Mesenchymal stem cell (in vitro differentiated cells and primary cell): ENCODE measurements at regions not wholly inside any gene's neighbourhood (a gene's known extent, or its start where the extent isn't known, plus 50 kb on each side); places are given as distances from the start of the nearest gene placed in this dataset.

ENCODE experiments used
- DNase-seq: peaks from one replicate; pipeline ENCODE4 v3.0.0-alpha.2; 2013
- H2AFZ ChIP-seq: one replicate; pipeline ENCODE4 v1.6.1; 2013; ENCODE audit warnings: low read depth, mild to moderate bottlenecking, control low read depth, inconsistent platforms, low read length, moderate library complexity
- H2AK5ac ChIP-seq: 2 replicates; pipeline ENCODE4 v1.6.1; 2013; ENCODE audit warnings: low read length, moderate library complexity, mild to moderate bottlenecking, inconsistent platforms; ENCODE audit not compliant: severe bottlenecking
- H2BK120ac ChIP-seq: one replicate; pipeline ENCODE4 v1.6.1; 2013; ENCODE audit warnings: low read depth, mild to moderate bottlenecking, inconsistent platforms, low read length, moderate library complexity
- H2BK12ac ChIP-seq, 2 experiments: one replicate each; pipeline ENCODE4 v1.6.1; 2013; ENCODE audit warnings: inconsistent platforms in 2 of 2, low read length in 2 of 2, mild to moderate bottlenecking in 2 of 2, moderate library complexity in 2 of 2, control low read depth in 1 of 2
- H2BK15ac ChIP-seq: one replicate; pipeline ENCODE4 v1.6.1; 2013; ENCODE audit warnings: mild to moderate bottlenecking, low read depth, inconsistent platforms; ENCODE audit not compliant: poor library complexity, severe bottlenecking
- H2BK5ac ChIP-seq: 2 replicates; pipeline ENCODE4 v1.6.1; 2013; ENCODE audit warnings: low read depth, mild to moderate bottlenecking, low read length, control low read depth, inconsistent platforms; ENCODE audit not compliant: poor library complexity, severe bottlenecking
- H3K14ac ChIP-seq, 2 experiments: one replicate each; pipeline ENCODE4 v1.6.1; 2013; ENCODE audit warnings: inconsistent platforms in 2 of 2, low read length in 2 of 2, control low read depth in 1 of 2, mild to moderate bottlenecking in 1 of 2, moderate library complexity in 1 of 2
- H3K18ac ChIP-seq, 2 experiments: one replicate each; pipeline ENCODE4 v1.6.1; 2013; ENCODE audit warnings: inconsistent platforms in 2 of 2, low read length in 2 of 2, control low read depth in 1 of 2, low read depth in 1 of 2, mild to moderate bottlenecking in 1 of 2
- H3K23ac ChIP-seq, 2 experiments: one replicate each; pipeline ENCODE4 v1.6.1; 2013; ENCODE audit warnings: inconsistent platforms in 2 of 2, low read length in 2 of 2, mild to moderate bottlenecking in 2 of 2, moderate library complexity in 2 of 2, control low read depth in 1 of 2
- H3K27ac ChIP-seq: 2 replicates; pipeline ENCODE4 v1.5.1; 2013; ENCODE audit warnings: mild to moderate bottlenecking, moderate library complexity, low read length, control low read depth, inconsistent platforms; ENCODE audit not compliant: poor library complexity, severe bottlenecking
- H3K27me3 ChIP-seq, 2 experiments: 2 replicates each; pipeline versions ENCODE4 v1.6.1 to v1.7.0; 2013; ENCODE audit warnings: low read length in 2 of 2, mild to moderate bottlenecking in 2 of 2, moderate library complexity in 2 of 2, control low read depth in 1 of 2, inconsistent platforms in 1 of 2; ENCODE audit not compliant: control insufficient read depth in 1 of 2, insufficient read depth in 1 of 2
- H3K36me3 ChIP-seq, 2 experiments: 2 replicates each; pipeline versions ENCODE4 v1.6.1 to v1.7.0; 2013; ENCODE audit warnings: low read length in 2 of 2, control low read depth in 1 of 2, inconsistent platforms in 1 of 2, low read depth in 1 of 2, mild to moderate bottlenecking in 1 of 2; ENCODE audit not compliant: insufficient read depth in 2 of 2, control insufficient read depth in 1 of 2
- H3K4ac ChIP-seq, 2 experiments: one replicate each; pipeline ENCODE4 v1.6.1; 2013; ENCODE audit warnings: inconsistent platforms in 2 of 2, low read length in 2 of 2, mild to moderate bottlenecking in 2 of 2, moderate library complexity in 2 of 2, control low read depth in 1 of 2, low read depth in 1 of 2
- H3K4me1 ChIP-seq: 2 replicates; pipeline ENCODE4 v1.6.1; 2013; ENCODE audit warnings: low read depth, low read length, control low read depth; ENCODE audit not compliant: control insufficient read depth, insufficient read depth
- H3K4me2 ChIP-seq: 2 replicates; pipeline ENCODE4 v1.6.1; 2013; ENCODE audit warnings: low read length, mild to moderate bottlenecking, inconsistent platforms; ENCODE audit not compliant: poor library complexity, severe bottlenecking
- H3K4me3 ChIP-seq, 2 experiments: 2 replicates each; pipeline versions ENCODE4 v1.5.1 to v1.7.0; 2013; ENCODE audit warnings: low read length in 2 of 2, mild to moderate bottlenecking in 2 of 2, control low read depth in 1 of 2, low read depth in 1 of 2; ENCODE audit not compliant: insufficient read depth in 1 of 2
- H3K79me1 ChIP-seq: replicated peaks from 2 replicates; pipeline ENCODE4 v1.6.1; 2013; ENCODE audit warnings: mild to moderate bottlenecking, control low read depth, low read length, inconsistent platforms; ENCODE audit not compliant: poor library complexity, severe bottlenecking
- H3K9ac ChIP-seq: 2 replicates; pipeline ENCODE4 v1.7.0; 2013; ENCODE audit warnings: mild to moderate bottlenecking, low read length, moderate library complexity
- H3K9me3 ChIP-seq: 2 replicates; pipeline ENCODE4 v1.7.0; 2013; ENCODE audit warnings: mild to moderate bottlenecking, low read length; ENCODE audit not compliant: control insufficient read depth
- H4K8ac ChIP-seq: one replicate; pipeline ENCODE4 v1.6.1; 2013; ENCODE audit warnings: inconsistent platforms, mild to moderate bottlenecking, low read length, moderate library complexity
- H4K91ac ChIP-seq: one replicate; pipeline ENCODE4 v1.6.1; 2013; ENCODE audit warnings: mild to moderate bottlenecking, low read length, inconsistent platforms
- WGBS: methylation state at CpG from one replicate; pipeline ENCODE4 v1.1.7; 2013; ENCODE audit warnings: mixed read lengths; 5-methylcytosine and 5-hydroxymethylcytosine counted together

DNA sequence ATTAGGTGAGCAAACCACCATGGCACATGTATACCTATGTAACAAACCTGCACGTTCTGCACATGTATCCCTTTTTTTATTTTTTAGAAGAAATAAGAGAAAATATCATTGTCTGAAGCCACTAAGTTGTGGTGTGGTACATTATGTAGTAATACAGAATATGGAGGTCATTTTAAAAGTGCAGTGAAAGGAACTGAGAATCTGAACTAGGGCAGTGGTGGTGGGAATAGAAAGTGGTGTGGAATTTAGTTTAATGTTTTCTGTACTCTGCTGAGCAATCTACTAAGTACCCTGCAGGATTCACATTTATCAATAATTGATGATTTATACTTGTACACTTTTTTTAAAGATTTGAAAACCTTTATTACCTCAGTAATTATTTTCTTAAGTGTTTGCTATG, 283.5 kb downstream of the CHL1 start:
- Histone ChIP-seq H4K8ac (no peak overlapping the region), H3K79me1 (no peaks in the 10 kb centered on the region), H3K4ac (no peak overlapping the region), H3K4me2 (no peak overlapping the region), H3K4me1 (no peaks in the 10 kb centered on the region), H2BK5ac (no peak overlapping the region), H2AFZ (no peak overlapping the region), H2BK120ac (no peak overlapping the region), H3K18ac (no peak overlapping the region), H3K27me3 (no peaks in the 10 kb centered on the region), H3K9me3 (peaks cover 5% of the 10 kb centered on the region), H3K9ac (no peak overlapping the region), H2BK12ac (no peak overlapping the region), H2AK5ac (no peak overlapping the region), H4K91ac (no peak overlapping the region), H3K14ac (no peak overlapping the region), H3K27ac (no peak overlapping the region), H3K36me3 (no peaks in the 10 kb centered on the region), H3K23ac (no peak overlapping the region), H2BK15ac (no peak overlapping the region), H3K4me3 (no peak overlapping the region)
- no CpG with 5 or more reads among the region's 1 CpG for WGBS
- no peak for DNase-seq

DNA sequence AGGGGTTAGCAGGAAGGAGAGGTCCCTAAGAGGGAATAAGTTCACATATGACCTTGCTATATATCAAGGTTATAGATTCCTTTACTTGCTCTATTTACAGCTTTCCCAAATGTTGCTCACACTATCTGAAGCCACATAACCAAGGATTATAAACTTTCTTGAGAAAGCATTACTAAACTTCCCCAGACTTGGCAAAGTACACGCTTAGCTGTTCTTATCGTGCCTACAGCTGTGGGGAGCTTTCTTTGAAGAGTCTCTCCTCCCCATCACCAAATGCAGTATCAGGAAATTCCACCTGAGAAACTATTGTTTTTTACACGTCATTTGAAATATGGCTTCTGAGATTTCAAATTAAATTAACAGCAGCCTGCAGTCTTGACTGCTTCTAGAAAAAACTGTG, 284.5 kb downstream of the CHL1 start:
- no peak overlapping the region for H2BK5ac ChIP-seq
- H3K4ac ChIP-seq = no peak overlapping the region
- H3K36me3 ChIP-seq = no peaks in the 10 kb centered on the region
- no peak overlapping the region for H4K8ac ChIP-seq
- H3K18ac ChIP-seq = no peak overlapping the region
- no peak overlapping the region for H3K4me2 ChIP-seq
- no peak overlapping the region for H2BK12ac ChIP-seq
- 83% methylated on average over 3 of the region's 3 CpGs for WGBS
- no peak overlapping the region for H3K27ac ChIP-seq
- no peak overlapping the region for H2AFZ ChIP-seq
- H3K14ac ChIP-seq = no peak overlapping the region
- H2BK120ac ChIP-seq = no peak overlapping the region
- H2BK15ac ChIP-seq = no peak overlapping the region
- no peak overlapping the region for H3K4me3 ChIP-seq
- no peak for DNase-seq
- H4K91ac ChIP-seq = no peak overlapping the region
- no peaks in the 10 kb centered on the region for H3K4me1 ChIP-seq
- no peaks in the 10 kb centered on the region for H3K27me3 ChIP-seq
- H3K9ac ChIP-seq = no peak overlapping the region
- no peaks in the 10 kb centered on the region for H3K79me1 ChIP-seq
- no peak overlapping the region for H2AK5ac ChIP-seq
- H3K23ac ChIP-seq = no peak overlapping the region
- H3K9me3 ChIP-seq = peaks cover 5% of the 10 kb centered on the region

GRCh38 chr3:481680-482079, 285.1 kb downstream of the CHL1 start:
- Histone ChIP-seq H2BK5ac (no peak overlapping the region), H3K4me1 (no peaks in the 10 kb centered on the region), H3K4ac (no peak overlapping the region), H2AK5ac (no peak overlapping the region), H3K9me3 (peaks cover 5% of the 10 kb centered on the region), H3K4me3 (no peak overlapping the region), H3K9ac (no peak overlapping the region), H2BK15ac (no peak overlapping the region), H4K91ac (no peak overlapping the region), H3K36me3 (no peaks in the 10 kb centered on the region), H4K8ac (no peak overlapping the region), H3K79me1 (no peaks in the 10 kb centered on the region), H3K27ac (no peak overlapping the region), H2AFZ (no peak overlapping the region), H3K4me2 (no peak overlapping the region), H3K27me3 (no peaks in the 10 kb centered on the region), H2BK12ac (no peak overlapping the region), H2BK120ac (no peak overlapping the region), H3K14ac (no peak overlapping the region), H3K18ac (no peak overlapping the region), H3K23ac (no peak overlapping the region)
- WGBS = no CpG with 5 or more reads among the region's 3 CpGs
- DNase-seq = no peak

GRCh38 chr3:482479-482878, 285.9 kb downstream of the CHL1 start:
- Histone ChIP-seq H4K8ac (no peak overlapping the region), H4K91ac (no peak overlapping the region), H3K23ac (no peak overlapping the region), H2AK5ac (no peak overlapping the region), H3K14ac (no peak overlapping the region), H3K27me3 (no peaks in the 10 kb centered on the region), H3K36me3 (no peaks in the 10 kb centered on the region), H3K4me2 (no peak overlapping the region), H3K4me3 (peak overlapping the region in 1 of 2 experiments; percentile 22), H3K4me1 (no peaks in the 10 kb centered on the region), H3K4ac (no peak overlapping the region), H3K9me3 (peaks cover 5% of the 10 kb centered on the region), H3K9ac (no peak overlapping the region), H2BK15ac (no peak overlapping the region), H3K27ac (no peak overlapping the region), H2BK12ac (no peak overlapping the region), H2AFZ (no peak overlapping the region), H3K79me1 (no peaks in the 10 kb centered on the region), H2BK5ac (no peak overlapping the region), H2BK120ac (no peak overlapping the region), H3K18ac (no peak overlapping the region)
- DNase-seq = no peak
- 91% methylated on average over 9 of the region's 32 CpGs for WGBS
